Activated CD4-positive, alpha-beta T cell treated with anti-CD3 and anti-CD28 coated beads, Interleukin-10, Interleukin-2, amounts not matched to agents 100 ng/mL and 50 ng/mL, durations not matched to agents 16 hours and 8 hours (primary cell): ENCODE measurements at regions not wholly inside any gene's neighbourhood (a gene's known extent, or its start where the extent isn't known, plus 50 kb on each side); places are given as distances from the start of the nearest gene placed in this dataset.

Source experiments
- DNase-seq: peaks from one replicate; pipeline ENCODE4 v3.0.0-alpha.2; 2020

DNA sequence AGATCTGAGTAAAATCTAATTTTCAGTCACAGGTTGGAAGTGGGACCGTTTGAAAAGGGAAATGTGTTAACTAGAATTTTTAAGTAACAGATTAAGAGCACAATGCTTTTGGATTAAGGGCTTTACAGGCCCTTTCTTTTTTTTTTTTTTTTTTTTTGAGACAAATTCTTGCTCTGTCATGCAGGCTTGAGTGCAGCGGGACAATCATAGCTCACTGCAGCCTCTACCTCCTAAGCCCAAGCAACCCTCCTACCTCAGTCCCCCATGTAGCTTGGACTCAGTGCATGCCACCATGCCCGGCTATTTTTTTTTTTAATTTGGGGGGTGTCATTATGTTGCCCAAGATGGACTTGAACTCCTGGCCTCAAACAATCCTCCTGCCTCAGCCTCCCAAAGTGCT lies 363.7 kb downstream of the LIG4 start:
- no peak for DNase-seq

DNA sequence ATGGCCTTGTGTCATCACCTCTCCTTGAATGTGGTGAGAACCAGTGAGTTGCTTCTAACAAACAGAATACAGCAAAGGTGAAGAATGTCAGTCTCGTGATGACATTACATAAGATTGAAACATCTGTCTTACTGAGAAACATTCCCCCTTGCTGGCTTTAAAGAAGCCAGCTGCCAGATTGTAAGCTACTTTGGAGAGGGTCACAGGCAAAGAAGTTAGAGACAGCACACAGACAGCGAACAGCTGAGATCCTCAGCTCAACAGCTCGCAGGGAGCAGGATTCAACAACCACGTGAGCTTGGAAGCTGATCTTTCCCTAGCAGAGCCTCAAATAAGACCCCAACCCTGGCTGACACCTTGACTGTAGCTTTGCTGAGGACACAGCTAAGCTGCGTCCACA lies 367.9 kb downstream of the LIG4 start:
- no peak for DNase-seq

- no peak for DNase-seq
These were observed 368.7 kb downstream of the LIG4 start for GRCh38 chr13:107846642-107847041.

DNA sequence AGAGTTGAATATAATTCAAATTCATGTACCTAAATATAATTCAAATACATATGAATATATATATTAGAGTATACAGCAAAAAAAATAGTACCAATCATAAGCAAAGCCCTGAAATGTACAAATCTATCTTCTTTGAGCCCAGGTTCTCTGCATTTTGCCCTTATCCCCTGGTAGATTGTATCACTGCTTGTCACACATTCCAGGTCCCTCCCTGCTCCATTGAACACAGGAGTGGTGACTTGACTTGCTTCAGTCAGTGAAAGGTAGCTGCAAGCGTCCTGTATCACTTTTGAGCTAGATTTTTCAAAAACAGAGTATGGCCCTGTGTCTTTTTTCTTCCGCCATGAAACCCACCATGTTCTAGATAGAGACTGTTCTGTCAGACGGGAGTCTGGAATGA lies 369.4 kb downstream of the LIG4 start:
- DNase-seq, result no peak

DNA sequence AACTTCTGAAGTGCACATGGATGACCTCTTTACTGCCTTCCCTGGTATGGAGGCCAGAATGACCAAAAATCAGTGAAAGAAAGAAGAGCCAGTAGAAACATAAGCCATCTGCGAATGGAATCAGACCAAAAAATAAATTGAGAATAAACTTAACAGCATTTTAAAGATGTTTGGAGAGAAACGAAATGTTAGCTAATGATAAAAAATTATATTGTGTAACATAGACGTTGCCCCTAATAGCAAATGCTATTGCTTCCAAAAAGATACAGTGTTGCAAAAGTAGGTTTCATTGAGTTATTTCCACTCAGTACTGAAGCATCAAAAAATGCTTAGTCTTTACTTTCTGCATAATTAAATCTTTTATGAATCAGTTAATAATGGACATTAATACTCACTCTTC lies 371.7 kb downstream of the LIG4 start:
- DNase-seq, result no peak

DNA sequence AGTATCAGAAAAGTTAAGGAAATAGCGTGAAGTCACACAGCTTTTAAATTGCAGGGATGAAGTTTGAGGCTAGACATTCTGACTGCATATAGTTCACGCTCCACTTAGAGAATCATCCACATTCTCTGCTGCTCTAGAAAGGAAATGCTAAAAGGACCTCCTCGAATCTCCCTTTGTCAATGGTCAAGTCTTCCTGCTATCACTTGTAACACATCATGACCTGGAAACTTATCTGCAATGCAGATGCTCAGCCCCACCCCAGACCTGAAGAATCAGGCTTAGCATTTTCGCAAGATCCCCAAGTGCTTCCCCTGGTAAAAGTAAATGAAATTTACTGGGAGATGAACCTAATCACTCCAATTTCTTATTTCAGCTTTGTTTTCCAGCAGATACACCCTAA lies 372.1 kb downstream of the LIG4 start:
- DNase-seq, result no peak

- DNase-seq, result no peak
These were observed 372.7 kb downstream of the LIG4 start for GRCh38 chr13:107842562-107843180.

DNA sequence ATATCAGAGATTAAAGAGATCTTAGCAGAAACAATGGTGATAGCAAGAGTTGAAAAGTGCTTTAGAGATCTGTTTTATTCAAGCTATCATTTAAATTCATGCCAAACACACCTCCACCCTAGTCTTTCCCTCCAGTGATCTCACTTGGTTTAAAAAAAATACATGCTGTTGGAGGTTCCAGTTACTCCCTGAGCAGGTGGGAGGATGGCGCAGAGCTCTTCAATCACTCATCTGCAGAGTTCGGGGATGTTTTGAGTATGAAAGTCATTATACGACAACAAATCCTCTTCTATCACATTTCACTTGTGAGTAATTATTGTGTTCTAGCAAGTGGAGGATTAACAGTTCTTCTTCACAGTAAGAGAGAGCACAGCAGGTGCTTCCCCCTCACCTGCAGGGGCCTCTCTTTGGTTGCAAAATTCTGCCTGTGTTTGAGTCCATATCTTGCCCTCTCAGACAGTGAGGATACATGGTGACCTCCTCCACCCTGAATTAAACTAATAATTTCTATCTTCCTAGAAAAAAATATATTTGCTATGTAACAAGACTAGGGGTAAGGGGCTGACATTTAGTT lies 376.7 kb downstream of the LIG4 start:
- DNase-seq, result no peak

DNA sequence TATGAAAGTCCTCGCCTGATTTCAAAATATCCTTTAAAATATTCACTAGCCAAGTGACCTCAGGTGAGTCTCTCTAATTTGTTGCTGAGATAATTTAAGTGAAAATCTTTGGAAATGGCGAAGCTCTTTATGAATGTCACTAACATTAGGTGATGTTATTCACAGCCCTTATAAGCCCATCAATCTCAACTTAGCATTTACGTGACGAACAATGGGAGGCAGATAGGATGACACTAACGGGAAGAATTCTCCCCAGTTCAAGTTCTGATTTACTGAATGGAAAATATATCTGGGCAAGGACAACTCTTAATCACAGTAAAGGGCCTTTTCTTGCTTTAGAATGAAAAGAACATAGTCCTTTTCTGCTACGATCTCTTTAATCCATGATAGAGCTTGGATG lies 378.7 kb downstream of the LIG4 start:
- DNase-seq, result no peak

DNA sequence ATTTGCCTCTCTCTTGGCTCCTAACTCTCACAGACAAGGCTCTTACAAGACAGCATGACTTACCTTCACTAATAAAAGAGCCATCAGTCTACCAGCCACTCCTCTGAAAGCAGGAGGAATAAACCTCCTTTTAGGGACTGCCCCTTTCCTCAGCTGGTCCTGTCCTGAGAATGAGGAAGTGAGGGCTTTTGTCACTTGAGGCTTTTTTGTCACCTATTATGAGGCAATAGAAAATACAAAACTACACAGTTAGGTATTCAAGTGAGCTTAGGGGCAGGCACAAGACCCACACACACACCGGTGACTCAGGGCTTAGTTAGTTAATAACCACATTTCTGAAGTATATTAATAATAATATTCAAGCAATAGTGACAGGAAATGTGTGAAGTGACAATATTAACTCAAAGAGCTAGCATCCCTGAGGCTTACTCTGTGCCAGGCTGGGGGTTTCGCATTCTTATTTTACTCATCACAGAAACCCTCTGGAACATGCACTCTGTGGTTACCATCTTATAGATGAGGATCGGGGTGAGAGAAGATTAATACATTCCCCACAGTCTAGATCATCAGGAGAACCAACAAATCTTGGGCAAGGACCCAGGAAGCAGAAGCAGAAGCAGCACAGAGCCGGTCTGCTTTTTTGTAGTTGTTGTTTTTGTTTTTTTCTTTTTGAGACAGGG lies 379.9 kb downstream of the LIG4 start:
- DNase-seq, result no peak

GRCh38 chr13:107834717-107835116 lies 380.6 kb downstream of the LIG4 start:
- no peak for DNase-seq

DNA sequence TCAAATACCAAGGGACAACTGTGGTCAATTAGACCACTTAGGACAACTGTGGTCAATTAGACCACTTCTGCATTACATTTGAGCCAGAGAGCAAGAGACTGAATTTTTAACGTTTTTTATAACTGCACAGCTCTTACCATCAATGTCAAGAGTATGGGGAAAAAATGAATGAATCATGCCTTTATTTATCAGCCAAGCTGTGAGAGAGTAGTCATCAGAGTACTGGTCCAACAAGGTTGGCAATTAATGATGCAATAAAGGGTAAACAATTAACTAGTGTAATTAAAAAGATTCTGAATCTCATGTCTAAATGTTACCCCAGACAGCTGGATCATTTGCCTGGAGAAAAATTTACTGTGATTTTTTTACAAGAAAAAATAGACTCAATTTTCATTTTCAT lies 381.1 kb downstream of the LIG4 start:
- DNase-seq, result no peak

DNA sequence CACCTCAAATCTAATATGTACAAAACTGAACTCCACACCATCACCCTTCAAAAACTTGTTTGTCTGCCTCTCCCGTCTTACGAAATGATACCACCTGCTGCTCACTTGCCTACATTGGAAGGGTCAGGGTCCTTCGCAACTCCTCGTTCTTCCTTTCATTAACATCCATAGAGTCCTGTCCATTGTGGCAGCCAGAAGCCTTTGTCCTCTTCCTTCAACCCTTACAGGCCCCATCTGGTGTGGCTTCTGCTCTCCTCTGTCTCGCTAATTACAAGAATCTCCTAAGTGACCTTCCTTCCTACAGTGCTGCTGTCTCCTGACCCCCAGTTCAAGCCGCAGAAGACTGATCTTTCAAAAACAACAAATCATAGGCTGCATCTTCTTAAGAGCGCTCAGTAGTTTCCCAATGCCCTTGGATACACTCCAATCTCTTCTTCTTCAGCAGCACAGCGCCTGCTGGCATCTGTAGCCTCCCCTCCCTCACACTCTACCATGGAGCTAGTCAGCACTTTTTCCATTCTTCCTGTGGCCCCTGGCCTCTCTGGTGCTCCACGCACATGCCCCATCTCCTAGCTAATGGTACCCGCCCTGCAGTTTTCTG lies 382.7 kb downstream of the LIG4 start:
- DNase-seq, result no peak

DNA sequence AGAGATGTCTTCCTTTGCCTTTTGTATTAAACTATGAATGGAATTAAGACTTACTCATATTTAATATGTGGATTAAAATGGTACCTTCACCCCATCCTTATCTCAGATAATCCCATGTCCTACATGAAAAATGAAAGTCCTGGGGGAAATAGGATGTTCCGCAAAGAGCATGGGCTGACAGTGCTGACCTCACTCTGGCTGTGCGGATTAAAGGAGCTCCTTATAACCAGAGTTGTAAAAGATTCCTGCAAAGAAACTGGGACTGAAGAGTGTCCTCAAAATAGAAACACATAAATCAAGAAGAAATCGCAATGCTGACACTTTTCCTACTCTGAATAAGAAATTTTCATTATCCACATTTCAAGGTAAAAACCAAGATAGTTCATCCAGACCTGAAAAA lies 384.5 kb downstream of the LIG4 start:
- DNase-seq, result no peak

DNA sequence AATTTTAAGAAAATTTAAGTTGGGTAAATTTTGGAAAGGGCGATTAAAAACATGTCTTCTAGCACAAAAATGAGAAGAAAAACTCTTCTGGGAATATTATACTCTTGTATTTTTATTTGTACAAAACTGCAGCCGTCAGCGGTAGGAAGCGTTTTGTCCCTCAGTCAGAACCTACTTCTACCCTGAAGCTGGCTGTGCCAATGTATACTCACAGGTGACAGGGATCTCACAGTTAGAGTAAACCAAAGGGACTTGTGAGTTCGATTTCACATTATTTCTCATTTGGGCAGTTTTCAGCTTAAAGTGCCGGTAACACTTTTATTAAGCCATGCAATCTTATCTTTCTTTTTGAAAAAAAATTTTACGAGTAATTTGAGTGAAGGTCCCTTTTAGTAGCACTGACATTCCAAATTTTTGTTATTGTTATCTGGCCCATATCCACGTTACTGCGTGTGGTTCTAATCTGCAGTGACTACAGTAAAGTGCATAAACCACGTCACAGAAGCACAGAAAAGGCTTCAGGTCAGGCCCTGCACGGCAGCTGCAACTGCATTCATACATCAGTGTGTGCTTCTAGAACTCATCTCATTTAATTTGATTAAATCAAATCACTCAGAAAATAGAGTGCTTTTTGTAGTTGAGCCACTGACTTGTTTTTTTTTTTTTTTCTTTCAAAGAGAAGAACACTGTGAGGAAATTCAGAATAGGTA lies 387.3 kb downstream of the LIG4 start:
- DNase-seq, result no peak

- no peak for DNase-seq
These were observed 390.7 kb downstream of the LIG4 start for GRCh38 chr13:107824635-107825034.

- DNase-seq, result no peak
These were observed 393.3 kb downstream of the LIG4 start for GRCh38 chr13:107822006-107822405.

- DNase-seq, result no peak
These were observed 393.8 kb downstream of the LIG4 start for GRCh38 chr13:107821492-107821891.

- DNase-seq, result no peak
These were observed 396.3 kb downstream of the LIG4 start for GRCh38 chr13:107819071-107819470.

DNA sequence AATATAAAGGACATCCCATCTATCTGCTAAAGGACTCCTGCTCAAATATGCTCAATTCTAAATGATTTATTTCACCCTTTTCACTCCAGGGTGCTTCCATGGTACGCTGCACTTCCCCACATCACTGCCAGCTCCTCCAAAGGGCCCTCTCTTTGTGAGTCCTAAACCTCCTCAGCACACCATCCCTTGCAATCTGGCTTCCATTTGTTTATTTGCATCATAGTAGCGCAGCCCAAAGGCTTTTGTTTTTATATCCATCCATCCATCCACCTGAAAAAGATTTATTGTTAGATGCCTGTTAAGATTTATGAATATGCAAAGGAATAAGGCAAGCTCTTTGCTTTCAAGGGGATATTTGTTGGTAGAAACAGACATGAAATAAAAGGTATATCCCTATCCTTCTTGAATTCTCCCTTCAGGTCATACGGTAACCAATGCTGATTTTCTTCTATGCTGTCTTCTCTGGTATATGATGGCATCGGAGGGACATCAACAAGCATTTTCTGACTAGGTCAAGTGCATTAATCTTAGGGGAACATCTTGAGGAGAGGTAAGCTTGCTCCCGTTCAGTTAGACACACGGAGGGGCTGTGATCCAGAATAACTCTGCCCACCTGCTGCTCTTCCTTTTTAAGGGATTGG lies 397.6 kb downstream of the LIG4 start:
- DNase-seq, result no peak

DNA sequence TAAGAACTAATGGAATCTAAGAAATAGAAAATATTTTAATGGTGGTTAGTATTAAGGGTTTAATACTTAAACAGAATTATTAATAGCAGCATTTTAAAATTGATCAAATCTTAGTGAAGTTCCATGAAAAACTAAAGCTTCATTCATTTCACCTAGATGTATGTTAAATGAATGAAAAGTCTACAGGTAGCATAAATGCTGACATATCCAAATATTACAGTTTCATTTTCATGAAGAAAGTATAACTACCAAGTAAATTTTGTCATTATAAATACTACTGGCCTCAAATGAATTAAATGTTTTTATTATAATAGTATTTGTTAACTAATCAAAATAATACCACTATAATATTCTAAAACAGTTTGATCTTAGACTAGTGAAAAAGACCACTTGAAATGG lies 403.3 kb downstream of the LIG4 start:
- DNase-seq, result no peak

- no peak for DNase-seq
These were observed 403.9 kb downstream of the LIG4 start for GRCh38 chr13:107811233-107812013.
